HG03196 (cell line): ENCODE measurements at regions not wholly inside any gene's neighbourhood (a gene's known extent, or its start where the extent isn't known, plus 50 kb on each side); places are given as distances from the start of the nearest gene placed in this dataset.
"Not testable (repeated sequence)": the region's sequence is repeated elsewhere in the genome, so short reads cannot be mapped to it uniquely, and the experiment has no call there.

ENCODE experiments used
- ATAC-seq: cut with Tn5 transposase; IDR thresholded peaks from one replicate; pipeline ENCODE4 v1.9.1; 2021; ENCODE audit not compliant: unreplicated experiment

- ATAC-seq: no peak
Measured at GRCh38 chr13:67416047-67416925, 186.2 kb upstream of the PCDH9 start.

- no peak for ATAC-seq
Measured at GRCh38 chr13:67410645-67411044, 180.5 kb upstream of the PCDH9 start.

- no peak for ATAC-seq
Measured at GRCh38 chr13:67408798-67409197, 178.7 kb upstream of the PCDH9 start.

GRCh38 chr13:67402546-67402945 is 172.4 kb upstream of the PCDH9 start:
- no peak for ATAC-seq

- no peak for ATAC-seq
Measured at GRCh38 chr13:67395577-67395976, 165.4 kb upstream of the PCDH9 start.

GRCh38 chr13:67392014-67392413 is 161.9 kb upstream of the PCDH9 start:
- ATAC-seq: no peak

GRCh38 chr13:67390462-67391086 is 160.4 kb upstream of the PCDH9 start:
- ATAC-seq: no peak

GRCh38 chr13:67389171-67389570 is 159.0 kb upstream of the PCDH9 start:
- ATAC-seq: no peak

GRCh38 chr13:67383109-67383757 is 153.1 kb upstream of the PCDH9 start:
- not testable (repeated sequence) for ATAC-seq

- ATAC-seq: no peak
Measured at GRCh38 chr13:67377919-67378318, 147.8 kb upstream of the PCDH9 start.

GRCh38 chr13:67374391-67374790 is 144.3 kb upstream of the PCDH9 start:
- ATAC-seq: no peak

- no peak for ATAC-seq
Measured at GRCh38 chr13:67372868-67373464, 142.8 kb upstream of the PCDH9 start.

GRCh38 chr13:67369895-67370660 is 139.9 kb upstream of the PCDH9 start:
- ATAC-seq: no peak

- ATAC-seq: no peak
Measured at GRCh38 chr13:67367399-67367798, 137.3 kb upstream of the PCDH9 start.

GRCh38 chr13:67366533-67366932 is 136.4 kb upstream of the PCDH9 start:
- no peak for ATAC-seq

GRCh38 chr13:67355812-67356476 is 125.8 kb upstream of the PCDH9 start:
- ATAC-seq: no peak

- ATAC-seq: no peak
Measured at GRCh38 chr13:67353941-67354340, 123.8 kb upstream of the PCDH9 start.

GRCh38 chr13:67353031-67353430 is 122.9 kb upstream of the PCDH9 start:
- ATAC-seq: no peak

- no peak for ATAC-seq
Measured at GRCh38 chr13:67351909-67352308, 121.8 kb upstream of the PCDH9 start.

GRCh38 chr13:67351114-67351513 is 121.0 kb upstream of the PCDH9 start:
- no peak for ATAC-seq
